Neural crest cell (in vitro differentiated cells): ENCODE measurements at regions not wholly inside any gene's neighbourhood (a gene's known extent, or its start where the extent isn't known, plus 50 kb on each side); places are given as distances from the start of the nearest gene placed in this dataset.

Source experiments
- DNase-seq: peaks from one replicate; pipeline ENCODE4 v3.0.0; 2021; ENCODE audit warnings: low read depth, mixed read lengths, low spot score
- H3K27ac Mint-ChIP-seq: one replicate; pipeline ENCODE4 v1.8.0; 2021; ENCODE audit warnings: mild to moderate bottlenecking, mixed read lengths; ENCODE audit not compliant: unreplicated experiment
- H3K27me3 Mint-ChIP-seq: 2 replicates; pipeline ENCODE4 v1.8.0; 2021; ENCODE audit warnings: low read depth, mild to moderate bottlenecking, mixed read lengths
- H3K36me3 Mint-ChIP-seq: 2 replicates; pipeline ENCODE4 v1.8.0; 2021; ENCODE audit warnings: low read depth, mild to moderate bottlenecking, mixed read lengths
- H3K4me1 Mint-ChIP-seq: 2 replicates; pipeline ENCODE4 v1.8.0; 2021; ENCODE audit warnings: mixed read lengths
- H3K4me3 Mint-ChIP-seq: one replicate; pipeline ENCODE4 v1.8.0; 2021; ENCODE audit warnings: mild to moderate bottlenecking, mixed read lengths
- H3K9me3 Mint-ChIP-seq: 2 replicates; pipeline ENCODE4 v1.8.0; 2021; ENCODE audit warnings: mixed read lengths
- TF ChIP-seq, protein P1 (sequence below): fragments of 200-600 bp; sonication (generic); conservative IDR thresholded peaks from 2 replicates; pipeline ENCODE4 v1.5.0; 2021; ENCODE audit warnings: antibody characterized with exemption, mild to moderate bottlenecking

DNA sequence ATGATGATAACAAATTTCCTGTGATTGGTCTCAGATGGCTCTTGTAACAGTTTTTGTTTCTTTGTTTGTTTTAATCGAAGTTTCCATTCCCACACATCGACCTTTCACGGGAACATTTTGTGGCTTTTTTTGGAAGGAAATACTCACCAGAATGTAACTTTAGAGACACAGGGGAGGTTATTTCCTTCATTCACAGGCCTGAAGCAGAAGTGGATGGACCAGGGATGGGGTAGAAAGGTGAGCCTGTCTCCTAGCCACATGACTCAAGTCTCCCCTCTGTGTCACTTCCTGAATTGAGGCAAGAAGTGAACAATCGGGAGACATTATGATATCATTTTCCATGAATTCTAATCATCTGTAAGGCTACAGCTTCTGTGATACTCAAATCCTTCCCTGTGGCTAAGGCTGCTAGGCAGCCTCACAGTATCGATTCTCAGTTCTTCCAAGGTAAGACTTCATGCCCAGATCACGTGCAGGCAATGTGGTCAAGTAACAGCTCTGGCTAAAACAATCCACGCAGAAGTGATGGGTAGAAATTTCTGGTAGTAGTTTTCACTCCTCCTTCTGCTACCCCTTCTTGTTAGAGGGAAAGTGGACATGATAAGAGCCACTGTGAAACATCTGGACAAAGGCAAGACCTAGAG lies 203.9 kb upstream of the NEBL start:
- TF ChIP-seq, protein P1, sequence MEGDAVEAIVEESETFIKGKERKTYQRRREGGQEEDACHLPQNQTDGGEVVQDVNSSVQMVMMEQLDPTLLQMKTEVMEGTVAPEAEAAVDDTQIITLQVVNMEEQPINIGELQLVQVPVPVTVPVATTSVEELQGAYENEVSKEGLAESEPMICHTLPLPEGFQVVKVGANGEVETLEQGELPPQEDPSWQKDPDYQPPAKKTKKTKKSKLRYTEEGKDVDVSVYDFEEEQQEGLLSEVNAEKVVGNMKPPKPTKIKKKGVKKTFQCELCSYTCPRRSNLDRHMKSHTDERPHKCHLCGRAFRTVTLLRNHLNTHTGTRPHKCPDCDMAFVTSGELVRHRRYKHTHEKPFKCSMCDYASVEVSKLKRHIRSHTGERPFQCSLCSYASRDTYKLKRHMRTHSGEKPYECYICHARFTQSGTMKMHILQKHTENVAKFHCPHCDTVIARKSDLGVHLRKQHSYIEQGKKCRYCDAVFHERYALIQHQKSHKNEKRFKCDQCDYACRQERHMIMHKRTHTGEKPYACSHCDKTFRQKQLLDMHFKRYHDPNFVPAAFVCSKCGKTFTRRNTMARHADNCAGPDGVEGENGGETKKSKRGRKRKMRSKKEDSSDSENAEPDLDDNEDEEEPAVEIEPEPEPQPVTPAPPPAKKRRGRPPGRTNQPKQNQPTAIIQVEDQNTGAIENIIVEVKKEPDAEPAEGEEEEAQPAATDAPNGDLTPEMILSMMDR, result no peak
- H3K27ac Mint-ChIP-seq, result peak overlapping the region; percentile 39
- H3K36me3 Mint-ChIP-seq, result peaks cover 2% of the 10 kb centered on the region

DNA sequence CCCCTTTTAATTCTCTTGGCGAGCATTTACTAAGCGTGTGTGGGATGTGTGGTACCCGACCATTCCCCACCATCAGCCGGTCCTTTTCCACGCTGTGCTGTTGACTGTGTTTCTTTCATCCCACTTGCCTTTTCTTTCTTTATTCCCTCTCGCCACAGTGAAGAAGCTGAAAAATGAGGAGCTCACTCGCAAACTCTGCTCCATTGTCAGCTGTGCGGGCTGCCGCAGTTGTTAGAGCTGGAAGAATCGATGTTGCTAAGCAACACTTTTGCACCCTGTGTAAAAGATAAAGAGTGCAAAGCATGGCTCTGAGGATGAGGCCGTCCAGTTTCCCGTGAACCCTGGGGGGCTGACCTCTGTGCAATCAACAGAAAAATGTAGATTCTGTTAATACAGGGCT lies 203.1 kb upstream of the NEBL start:
- peaks cover 2% of the 10 kb centered on the region for H3K36me3 Mint-ChIP-seq
- peak overlapping the region; percentile 70 for H3K4me3 Mint-ChIP-seq
- peak overlapping the region; percentile 95 for H3K27ac Mint-ChIP-seq
- DNase-seq, result peak; percentile 9
- H3K9me3 Mint-ChIP-seq, result no peaks in the 10 kb centered on the region
- H3K27me3 Mint-ChIP-seq, result no peaks in the 10 kb centered on the region
- H3K4me1 Mint-ChIP-seq, result peaks cover 45% of the 10 kb centered on the region
- TF ChIP-seq, protein P1, result no peak

More for the DNA sequence above, 203.9 kb upstream of the NEBL start:
- H3K9me3 Mint-ChIP-seq, result no peaks in the 10 kb centered on the region
- H3K27me3 Mint-ChIP-seq, result no peaks in the 10 kb centered on the region
- H3K4me1 Mint-ChIP-seq, result peaks cover 45% of the 10 kb centered on the region
- no peak overlapping the region for H3K4me3 Mint-ChIP-seq
- DNase-seq, result no peak

DNA sequence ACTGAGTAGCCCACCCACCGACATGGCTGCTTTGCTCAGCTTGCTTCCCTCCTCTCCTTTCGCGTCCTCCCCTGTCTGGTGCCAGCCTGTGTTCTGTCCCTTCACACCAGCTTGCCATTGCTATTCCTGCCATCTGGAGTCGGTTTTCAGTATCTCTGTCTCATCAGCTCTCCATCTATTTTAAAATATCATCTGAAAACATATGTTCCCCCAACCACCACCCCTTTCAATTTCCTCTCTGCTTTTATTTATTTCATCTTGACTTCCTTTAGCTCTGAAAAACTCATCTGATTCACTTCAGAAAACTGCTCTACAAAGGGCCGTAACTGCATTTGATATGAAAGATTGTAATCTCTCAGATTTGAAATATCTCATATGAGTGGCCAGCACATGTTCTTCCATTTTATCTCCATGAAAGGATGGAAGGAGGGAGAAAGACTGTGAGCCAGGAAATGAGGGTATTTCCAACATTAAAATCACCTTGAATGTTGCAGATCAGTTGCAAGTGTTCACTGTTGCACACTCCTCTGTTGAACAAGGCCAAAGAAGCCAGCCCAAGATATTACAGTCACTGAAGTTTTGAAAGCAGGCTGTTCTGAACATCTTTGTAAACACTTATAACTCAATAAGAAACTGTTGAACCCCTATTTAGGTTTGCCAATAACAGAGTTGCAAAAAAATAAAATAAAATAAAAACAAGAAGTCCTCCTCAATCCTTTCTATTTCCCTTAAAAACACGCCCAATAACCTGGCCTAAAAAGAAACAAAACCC lies 202.4 kb upstream of the NEBL start:
- Mint-ChIP-seq H3K9me3 (no peaks in the 10 kb centered on the region), H3K4me1 (peaks cover 45% of the 10 kb centered on the region), H3K27me3 (no peaks in the 10 kb centered on the region), H3K36me3 (peaks cover 2% of the 10 kb centered on the region), H3K27ac (peak overlapping the region; percentile 95), H3K4me3 (peak overlapping the region; percentile 70)
- TF ChIP-seq, protein P1, result no peak
- no peak for DNase-seq

DNA sequence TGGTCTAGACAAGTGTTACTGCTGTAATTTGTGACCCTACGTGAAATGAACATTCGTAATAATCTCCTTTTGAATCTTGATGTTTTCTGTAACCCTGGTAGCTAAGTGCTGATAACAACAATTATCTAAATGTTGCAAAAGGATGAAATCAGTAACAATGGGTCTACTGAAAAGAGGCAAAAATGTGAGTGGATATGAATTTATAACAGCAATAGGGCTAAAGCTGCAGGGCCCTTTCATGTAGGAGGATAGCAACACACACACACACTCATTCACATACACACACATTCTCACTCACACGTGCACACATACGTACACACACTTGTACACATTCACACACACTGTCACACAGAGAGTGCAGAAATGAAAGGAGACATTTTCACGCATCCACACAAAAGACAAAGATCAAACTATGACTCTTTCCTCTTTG lies 200.8 kb upstream of the NEBL start:
- DNase-seq, result no peak
- Mint-ChIP-seq H3K27ac (peak overlapping the region; percentile 7), H3K9me3 (no peaks in the 10 kb centered on the region), H3K4me3 (no peak overlapping the region), H3K27me3 (no peaks in the 10 kb centered on the region), H3K4me1 (peaks cover 45% of the 10 kb centered on the region), H3K36me3 (no peaks in the 10 kb centered on the region)
- TF ChIP-seq, protein P1, result no peak

DNA sequence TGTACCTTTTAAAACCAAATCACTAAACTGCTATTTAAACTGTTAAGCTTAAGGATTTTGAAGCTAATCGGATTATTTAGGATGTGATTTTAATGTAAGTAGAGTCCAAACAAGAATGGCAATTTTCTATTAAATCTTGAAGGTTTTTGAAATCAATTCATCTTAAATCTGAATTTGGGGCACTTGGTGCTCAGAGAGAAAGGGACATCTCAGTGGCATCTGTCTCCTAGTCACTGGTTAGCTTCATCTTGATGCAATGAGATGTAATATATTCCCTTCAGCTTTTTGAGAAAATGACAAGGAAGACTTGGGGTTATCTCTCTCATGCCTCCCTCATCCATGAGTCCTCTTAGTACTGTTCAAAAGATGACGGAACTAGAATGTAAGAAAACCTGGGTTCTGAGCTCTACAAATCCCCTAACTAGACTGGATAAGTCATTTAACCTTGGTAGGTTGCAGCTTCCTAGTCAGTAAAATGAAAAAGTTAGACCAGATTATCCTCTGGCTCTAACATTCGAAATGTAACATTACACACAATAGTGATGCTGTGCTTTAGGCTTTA lies 198.5 kb upstream of the NEBL start:
- peaks cover 31% of the 10 kb centered on the region for H3K4me1 Mint-ChIP-seq
- no peak overlapping the region for H3K27ac Mint-ChIP-seq
- no peak for DNase-seq
- peaks cover 2% of the 10 kb centered on the region for H3K9me3 Mint-ChIP-seq
- H3K27me3 Mint-ChIP-seq, result no peaks in the 10 kb centered on the region
- H3K4me3 Mint-ChIP-seq, result no peak overlapping the region
- no peaks in the 10 kb centered on the region for H3K36me3 Mint-ChIP-seq
- TF ChIP-seq, protein P1, result no peak
